Stimulated activated CD8-positive, alpha-beta memory T cell treated with anti-CD3 and anti-CD28 coated beads, Interleukin-12 subunit alpha, Interleukin-12 subunit beta, amount 100 ng/mL, for 24 hours (primary cell): ENCODE measurements at regions not wholly inside any gene's neighbourhood (a gene's known extent, or its start where the extent isn't known, plus 50 kb on each side); places are given as distances from the start of the nearest gene placed in this dataset.

Source experiments
- DNase-seq: peaks from one replicate; pipeline ENCODE4 v3.0.0-alpha.2; 2020; ENCODE audit errors: extremely low read depth

DNA sequence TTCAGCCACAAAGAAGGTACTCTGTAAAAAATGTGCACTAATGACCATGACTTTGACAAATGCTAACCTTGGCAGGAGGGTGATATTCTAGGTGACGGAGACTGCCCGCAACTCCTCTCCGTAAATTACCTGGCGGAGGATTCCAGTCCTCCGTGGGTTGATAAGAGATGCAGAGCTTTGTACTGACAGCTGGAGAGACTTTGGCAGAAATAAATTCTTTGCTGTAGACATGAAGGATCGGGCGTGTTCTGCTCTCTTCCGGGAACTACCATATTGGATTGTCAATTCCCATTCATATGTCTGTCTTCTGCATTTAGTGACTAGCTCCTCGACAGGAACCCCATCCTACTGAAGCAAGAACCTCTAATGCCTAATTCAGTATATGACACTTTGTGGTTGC lies 158.3 kb upstream of the KAZN start:
- DNase-seq = no peak

DNA sequence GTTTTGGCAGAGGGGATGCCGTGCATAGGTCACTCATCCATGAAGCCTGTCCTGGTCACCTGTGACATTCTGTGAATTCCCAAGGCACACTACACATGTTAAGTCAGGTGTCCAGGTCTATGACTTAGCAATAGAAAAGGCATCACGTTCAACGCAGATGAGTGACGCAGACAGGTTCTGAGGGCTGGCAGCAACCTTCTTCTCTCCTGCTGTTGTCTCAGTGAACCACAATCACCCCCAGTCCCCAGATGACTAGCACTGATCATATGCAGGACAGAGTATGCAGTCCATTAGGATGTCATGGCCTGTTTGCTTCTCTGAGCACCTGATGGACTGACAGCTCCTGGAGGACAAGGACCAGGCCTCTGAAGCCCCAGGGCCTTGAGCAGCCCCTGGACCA lies 157.8 kb upstream of the KAZN start:
- DNase-seq = no peak

DNA sequence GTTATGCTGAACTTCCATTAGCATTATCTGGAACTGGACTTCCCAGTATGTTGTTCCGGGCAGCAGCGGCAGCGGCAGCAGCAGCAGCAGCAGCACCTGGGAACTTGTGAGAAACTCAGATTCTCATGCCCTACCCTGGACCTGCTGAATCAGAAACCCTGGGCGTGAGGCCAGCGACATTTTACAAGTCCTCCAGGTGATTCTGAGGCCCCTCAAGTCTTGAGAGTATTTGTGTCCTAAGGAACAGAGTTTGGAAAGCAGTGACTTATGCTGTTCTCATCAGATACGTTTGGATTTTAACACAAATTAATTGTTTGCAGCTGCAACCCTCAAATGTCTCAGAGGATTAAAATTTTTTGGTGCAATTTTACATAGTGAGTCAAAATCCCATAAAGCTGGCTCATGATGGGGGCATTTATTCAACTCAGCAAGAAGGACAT lies 157.2 kb upstream of the KAZN start:
- DNase-seq = no peak

DNA sequence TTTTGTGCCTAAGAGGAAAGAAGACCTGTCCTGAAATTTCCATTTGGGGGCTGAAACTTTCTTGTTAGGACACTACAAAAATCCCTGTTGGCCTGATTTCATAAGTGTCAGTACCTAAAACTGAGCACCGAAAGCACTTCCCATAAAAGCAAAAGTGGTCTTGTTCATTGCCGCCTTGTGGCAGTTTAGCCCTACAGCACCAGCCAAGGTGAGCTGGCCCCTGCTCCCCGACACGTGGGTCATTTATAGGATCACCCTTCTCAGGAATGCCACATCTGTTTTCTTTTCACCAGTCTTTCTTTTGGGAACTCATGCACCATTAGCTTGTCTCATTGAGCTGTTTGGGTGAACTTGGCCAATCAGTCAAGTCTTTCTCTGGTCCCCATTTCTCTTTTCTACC lies 155.8 kb upstream of the KAZN start:
- DNase-seq = no peak

DNA sequence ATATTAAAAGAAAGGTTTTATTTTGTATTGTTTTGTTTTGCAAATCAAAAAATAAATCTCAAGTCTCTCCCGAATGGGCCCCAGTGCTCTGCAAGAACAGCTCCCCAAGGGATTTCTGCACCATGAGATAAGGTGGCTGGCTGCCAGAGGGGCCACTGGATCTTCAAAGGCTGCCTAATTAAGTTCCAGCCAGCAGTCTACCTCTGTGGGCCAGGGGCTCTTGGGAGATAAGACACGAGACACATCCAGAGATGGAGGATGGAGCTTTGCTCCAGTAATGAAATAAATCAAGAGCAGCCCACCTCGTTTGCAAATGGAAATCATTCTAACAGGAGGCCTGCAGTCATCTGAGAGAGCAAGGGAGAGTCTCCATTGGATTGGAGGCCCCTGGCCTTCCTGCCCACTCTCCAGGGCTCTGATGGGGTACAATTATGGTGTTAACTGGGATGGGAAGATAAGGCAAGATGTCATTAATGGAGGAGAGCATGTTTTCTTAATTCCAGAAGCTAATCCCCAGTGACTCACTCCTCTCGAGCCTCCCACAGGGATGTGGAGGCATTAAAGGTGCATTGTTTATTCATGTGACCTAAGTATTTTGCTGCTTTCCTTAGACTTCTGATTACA lies 155.2 kb upstream of the KAZN start:
- no peak for DNase-seq

DNA sequence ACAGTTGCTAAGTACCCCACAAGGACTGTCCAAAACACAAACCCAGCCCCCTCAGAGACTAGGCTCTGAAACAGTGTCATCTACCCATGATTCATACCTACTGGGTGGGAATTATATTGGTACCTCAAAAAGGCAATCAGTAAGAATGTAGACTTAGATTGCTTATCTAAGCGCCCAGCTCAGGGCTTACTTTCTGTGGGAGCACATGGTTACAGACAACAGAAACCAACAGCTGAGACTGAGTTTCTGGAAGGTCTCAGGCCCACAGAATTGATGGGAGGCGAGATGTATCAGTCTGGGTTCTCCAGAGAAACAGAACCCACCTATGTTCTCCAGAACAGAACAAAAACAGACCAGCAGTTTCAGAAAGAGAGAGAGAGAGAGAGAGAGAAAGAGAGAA lies 147.3 kb upstream of the KAZN start:
- no peak for DNase-seq

DNA sequence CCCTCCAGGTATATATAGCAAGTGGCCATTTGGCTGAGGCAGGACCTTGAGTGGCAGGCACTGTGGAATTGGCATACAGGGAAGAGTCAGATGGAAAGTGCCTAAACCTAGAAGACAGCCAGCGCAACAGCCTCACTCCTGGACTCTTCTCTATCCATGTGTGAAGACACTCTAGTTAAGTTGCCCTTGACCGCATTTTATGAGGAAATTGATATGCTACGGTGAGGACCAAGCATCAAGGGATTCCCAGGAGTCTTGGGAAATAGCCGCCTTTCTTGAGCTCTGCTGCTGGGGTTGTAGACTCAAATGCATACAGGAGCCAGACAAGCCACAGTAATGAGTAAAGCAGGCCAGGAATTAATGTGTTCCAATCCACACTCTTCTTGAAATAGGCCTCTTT lies 145.9 kb upstream of the KAZN start:
- DNase-seq = no peak

DNA sequence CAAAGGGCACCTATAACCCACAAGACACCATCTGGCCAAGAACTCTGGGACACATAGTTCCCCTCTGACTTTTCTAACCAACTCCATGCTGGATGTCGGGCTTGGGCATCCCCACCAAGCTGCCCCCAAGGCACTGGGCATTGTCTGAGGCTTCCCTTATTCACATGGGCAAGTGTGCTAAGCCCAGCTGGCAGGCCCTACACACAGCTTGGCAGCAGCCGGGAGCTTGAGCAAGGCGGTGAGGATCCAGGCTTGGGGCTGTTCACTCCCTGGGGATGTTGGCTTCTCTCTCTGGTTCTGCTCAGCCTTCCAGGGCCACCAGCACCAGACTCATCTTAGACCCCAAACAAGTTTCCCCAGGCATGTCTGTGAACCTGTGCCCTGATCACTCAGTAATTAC lies 138.3 kb upstream of the KAZN start:
- DNase-seq = no peak

DNA sequence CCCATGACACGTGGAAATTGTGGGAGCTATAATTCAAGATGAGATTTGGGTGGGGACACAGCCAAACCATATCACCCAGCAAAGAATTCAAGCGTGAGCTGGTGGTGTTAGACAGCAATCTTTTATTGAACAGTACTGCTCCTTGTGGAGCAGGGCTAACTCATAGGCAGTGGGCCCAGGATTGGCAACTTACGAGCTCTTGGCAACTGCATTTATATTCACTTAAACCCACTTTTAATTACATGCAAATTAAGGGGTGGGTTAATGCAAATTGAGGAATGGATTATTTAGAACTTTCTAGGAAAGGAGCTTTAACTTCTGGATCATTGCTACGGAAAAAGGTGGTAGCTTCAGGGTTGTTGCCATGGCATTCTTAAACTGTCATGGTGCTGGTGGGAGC lies 135.6 kb upstream of the KAZN start:
- no peak for DNase-seq

DNA sequence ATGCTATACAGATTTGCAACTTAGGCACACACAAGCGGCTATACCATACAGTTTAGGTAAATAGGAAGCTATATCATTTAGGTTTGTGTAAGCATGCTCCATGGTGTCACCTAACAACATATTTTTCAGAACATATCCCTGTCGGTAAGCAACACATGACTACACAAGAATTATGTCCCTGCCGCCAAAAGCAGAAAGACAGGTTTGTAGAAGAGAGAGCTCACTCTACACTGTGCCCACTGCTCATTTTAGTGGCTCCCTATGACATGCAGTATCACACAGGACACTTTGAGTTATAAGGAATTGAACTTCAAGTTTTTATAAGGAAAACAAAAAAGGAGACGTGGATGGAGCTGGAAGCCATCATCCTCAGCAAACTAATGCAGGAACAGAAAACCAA lies 132.5 kb upstream of the KAZN start:
- DNase-seq = no peak

DNA sequence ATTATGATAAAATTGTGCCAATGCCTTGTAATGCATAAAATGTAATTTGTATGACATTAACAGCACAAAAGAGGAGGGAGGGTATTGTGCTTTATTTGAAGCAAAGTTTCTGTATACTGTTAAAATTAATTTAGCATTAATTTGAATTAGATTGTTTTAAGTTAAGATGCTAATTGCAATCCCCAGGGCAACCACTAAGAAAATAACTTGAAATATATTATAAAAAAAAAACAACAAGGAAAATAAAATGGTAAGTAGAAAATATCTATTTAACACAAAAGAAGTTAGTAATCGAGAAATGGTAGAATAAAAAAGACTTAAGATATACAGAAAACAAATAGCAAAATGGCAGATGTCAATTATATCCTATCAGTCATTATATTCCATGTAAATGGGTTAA lies 131.4 kb upstream of the KAZN start:
- no peak for DNase-seq

DNA sequence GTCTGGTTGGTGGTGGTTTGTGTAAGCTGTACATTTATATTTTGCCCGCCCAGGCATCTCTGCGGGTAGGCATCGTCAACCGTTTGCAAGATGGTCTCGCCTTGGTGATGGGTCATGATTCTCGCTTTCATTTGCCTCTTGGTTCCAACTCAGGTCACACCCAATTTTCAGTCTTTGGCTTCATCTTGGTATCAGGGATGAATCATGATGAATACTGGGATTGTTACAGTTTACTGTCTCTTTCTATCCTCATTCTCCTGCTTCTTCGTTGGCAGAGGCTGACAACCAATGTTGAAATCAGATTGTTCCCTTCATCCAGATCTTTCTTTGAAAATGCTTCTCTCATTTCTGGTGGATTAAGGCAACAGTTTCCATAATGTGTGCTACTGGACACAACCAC lies 129.7 kb upstream of the KAZN start:
- no peak for DNase-seq

DNA sequence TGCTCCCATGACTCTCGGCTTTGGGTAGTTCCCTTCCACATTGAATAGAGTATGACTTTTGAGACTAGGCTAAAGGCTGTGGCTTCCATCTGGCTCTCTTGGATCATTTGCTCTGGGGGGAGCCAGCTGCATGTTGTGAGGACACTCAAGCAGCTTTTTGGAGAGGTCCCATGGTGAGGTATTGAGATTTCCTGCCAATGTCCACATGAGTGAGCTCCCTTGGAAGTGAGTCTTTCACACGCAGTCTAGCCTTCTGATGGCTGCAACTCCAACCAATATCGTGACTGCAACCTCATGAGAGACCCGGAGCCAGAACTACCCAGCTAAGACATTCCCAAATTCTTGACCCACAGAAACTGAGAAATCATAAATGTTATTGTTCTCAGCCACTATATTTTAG lies 127.7 kb upstream of the KAZN start:
- DNase-seq = no peak

DNA sequence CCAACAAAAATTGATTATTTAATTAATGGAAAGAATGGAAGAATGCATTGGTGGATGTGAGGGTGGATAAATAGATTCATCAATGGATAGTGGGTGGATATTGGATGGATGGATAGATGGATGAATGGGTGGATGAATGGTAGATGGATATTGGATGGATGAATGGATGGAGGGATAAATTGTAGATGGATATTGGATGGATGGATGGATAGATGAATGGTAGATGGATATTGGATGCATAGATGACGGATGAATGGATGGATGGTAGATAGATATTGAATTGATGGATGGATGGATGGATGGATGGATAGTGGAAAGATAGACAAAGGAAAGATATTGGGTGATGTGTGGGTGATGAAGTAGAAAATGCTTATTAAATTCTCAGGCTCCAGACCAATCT lies 123.6 kb upstream of the KAZN start:
- no peak for DNase-seq

DNA sequence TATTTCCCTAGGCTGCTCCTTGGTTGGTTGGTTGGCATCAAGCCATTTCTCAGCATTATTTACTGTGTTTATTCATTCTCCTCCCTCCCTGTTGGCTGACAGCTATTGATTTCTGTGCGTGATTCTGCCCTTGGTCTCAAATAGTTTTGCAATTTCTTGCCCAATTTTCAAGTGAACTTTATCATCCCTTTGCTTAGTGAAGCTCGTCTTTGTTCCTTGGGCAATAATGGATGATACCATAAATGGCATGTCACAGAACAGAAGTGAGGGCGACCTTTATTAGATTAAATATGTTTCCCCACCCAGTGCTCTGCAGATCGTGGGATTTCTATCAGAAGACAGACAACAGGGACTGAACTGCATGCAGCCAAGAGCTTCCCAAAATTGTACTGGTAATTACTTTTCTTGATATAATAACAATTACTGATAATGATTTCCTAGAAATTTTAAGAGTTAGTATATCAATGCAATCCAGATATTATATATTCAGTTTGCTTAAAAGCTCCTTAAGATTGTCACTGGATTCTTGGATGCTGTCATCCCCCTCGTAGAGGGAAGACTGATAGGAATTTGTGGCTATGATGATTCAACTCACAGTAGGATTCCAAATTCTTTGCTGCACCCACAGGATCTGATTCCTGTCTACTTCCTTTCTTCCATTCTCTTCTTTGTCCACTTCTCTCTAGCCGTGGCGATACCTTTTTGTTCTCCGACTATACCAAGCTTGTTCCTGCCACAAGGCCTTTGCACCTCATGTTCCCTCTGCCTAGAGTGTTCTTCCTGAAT lies 122.1 kb upstream of the KAZN start:
- DNase-seq = no peak

DNA sequence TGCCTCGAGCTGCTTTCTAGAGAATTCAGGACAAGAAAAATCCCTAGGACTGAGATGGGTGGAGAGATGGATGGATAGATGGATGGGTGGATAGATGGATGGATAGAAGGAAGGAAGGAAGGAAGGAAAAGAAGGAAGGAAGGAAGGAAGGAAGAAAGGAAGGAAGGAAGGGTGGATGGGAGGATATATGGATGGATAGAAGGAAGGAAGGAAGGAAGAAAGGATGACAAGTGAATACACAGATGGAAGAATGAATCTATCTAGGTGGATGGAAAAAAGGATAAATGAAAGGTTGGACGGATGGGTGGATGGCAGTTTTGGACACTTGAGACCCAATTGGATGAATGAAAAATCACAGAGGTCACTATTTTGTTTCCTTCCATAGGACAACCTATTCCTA lies 120.4 kb upstream of the KAZN start:
- DNase-seq = no peak

DNA sequence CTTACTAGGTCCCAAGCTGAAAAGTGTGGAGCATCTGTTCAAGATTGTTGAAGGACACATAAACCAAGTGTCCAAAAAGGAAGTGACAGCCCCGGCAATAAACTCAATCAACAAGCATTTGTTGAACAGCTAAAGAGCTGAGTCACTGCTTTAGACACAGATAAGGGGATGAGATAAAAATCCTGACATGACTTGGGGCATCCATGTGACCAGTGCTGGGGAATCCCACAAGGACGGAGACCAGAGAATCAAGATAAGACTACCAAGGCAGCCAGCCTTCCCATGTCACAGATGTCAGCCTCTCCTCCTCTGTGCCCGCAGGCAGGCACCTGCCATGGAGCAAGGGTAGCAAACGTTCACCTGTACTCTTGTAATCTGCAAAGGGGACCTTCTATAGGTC lies 118.6 kb upstream of the KAZN start:
- no peak for DNase-seq

DNA sequence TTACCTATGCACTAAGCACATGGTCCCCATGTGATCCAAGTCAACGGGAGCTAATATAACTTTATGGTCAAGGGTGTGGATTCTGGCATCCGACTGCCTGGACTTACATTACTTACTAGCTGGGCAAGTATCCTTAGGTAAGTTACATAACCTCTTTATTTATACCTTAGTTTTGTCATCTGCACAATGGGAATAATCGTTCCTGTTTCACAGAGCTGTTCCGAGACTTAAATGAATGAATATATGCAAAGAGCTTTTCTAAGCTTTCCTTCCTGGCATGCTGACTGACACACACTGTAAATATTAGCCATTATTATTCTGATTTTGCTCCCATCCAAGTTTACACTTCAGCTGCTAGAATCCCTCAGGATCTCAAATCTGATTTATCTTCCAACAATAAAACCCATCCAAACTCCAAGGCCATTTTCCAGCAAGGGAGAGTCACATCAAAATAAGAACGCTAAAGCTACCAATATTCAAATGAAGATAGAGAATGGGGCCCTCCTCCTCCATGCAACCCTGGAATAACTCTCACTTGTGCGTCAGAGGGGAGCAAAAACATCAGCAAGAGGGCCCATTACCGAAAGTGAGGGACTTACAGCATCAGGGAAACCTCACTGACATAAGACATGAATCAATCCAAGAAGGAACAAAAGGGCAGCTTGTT lies 115.6 kb upstream of the KAZN start:
- no peak for DNase-seq

DNA sequence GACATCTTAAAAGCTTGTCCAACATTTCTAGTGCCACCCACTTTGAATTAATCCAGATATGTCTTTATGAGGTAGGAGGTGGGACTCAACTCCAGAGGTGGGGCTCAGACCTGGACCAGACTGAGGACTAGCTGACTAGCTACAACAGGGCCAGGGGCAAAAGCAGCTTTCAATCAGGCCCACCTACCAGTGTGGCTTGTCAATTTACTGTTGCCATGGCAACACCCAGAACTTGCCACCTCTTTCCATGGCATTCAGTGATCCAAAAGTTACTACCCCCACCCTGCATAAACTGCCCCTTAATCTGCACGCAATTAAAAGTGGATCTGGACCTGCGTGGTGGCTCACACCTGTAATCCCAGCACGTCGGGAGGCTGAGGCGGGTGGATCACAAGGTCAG lies 113.2 kb upstream of the KAZN start:
- no peak for DNase-seq

DNA sequence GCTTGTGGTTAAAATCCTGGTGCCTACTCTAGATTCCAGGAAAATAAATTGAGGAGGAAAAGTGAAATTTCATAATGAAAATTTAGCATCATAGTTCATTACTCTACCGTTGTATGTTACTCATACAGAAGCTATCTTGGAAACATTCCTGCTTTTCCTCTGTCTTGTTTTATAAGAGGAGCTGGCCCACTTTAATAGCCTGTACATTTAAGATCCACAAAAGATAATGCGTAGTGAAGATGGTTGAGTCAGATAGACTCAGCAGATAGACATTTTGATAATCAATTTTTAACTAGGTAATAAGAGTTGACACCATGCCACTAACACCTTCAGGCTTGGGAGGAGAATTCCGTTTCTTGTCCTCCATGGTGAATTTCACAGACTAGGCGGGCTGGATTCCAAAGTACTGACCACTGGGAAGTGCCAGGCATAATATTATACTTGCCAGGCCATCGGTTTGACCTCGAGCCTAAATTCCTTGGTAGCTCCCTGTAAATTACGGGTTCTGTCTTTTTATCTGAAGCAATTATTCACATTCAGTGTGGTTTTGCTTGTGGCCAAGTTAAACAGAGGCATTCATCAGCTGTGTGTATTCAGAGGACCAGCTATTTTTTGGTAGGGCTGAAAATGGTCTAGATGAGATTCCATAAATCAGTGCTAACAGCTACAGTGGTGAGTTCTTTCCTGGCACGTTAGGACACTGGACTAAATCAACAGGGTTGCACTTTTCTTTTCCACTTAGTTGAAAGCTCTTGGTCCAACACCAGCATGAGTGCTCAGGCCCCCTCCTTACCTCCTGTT lies 111.9 kb upstream of the KAZN start:
- no peak for DNase-seq

DNA sequence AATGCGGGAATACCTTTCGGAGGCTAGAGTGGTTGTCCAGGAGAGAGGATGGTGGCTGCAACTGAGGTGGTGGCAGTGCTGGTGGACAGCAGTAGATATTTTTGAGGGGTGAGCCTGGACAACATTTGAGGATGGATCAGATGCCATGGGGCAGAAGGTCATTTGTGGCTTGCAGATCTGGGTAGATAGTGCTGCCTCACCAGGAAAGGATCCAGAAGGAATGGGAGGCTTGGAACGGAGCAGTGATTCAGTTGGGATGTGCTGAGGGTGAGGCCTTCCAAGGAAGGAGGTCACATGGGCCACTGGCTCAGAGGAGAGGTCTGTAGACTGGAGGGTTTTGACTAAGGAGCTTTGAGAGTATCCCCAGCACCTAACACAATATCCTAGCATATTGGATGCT lies 110.8 kb upstream of the KAZN start:
- no peak for DNase-seq

DNA sequence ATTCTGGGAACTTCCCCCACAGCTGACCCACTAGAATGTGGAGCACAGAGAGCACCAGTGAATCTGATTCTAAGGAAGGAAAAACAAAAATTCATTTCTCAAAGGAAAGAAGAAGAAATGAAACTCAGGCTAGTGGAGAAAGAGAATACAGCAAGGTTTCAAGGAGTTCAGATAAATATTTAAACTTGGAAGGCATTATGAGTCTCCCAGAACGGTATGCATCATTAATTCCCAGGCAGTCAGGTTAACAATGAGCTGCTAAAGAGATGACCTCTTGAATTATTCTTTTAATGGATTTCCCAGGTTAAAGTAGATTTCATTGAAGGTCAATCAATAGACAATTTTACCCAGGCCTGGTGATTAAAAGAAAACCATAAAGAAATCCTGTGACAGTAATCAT lies 103.6 kb upstream of the KAZN start:
- no peak for DNase-seq

DNA sequence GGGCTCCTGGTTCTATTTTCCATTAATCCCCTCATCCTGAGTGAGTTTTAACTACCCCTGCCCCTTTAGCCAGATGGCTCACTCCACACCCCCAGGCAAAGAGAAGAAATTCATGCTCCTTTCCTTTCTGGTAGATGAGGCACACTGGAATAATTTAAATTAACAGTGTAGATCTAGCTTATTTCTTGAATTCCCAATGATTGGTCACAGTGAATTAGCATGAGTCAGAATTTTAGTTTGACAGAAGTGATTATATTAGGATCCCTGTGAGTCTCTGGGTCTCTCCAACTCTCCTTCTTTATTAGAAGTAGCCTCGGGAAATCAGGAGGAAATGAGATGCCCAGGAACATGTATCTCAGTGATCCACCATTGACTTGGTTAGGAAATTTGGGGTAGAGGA lies 103.1 kb upstream of the KAZN start:
- DNase-seq = no peak
